ENCODE measurements at regions not wholly inside any gene's neighbourhood (a gene's known extent, or its start where the extent isn't known, plus 50 kb on each side); places are given as distances from the start of the nearest gene placed in this dataset.
A peak's percentile ranks its signal among the peaks of the same experiment; 100 is the strongest.

GRCh38 chr15:97718509-97718908 is 242.0 kb upstream of the ARRDC4 start:
- DNase-seq (no peak), ATAC-seq (no peak)
- intact Hi-C loops (cut with DNase I) = no loop called here
- Histone ChIP-seq H3K9me3 (peaks cover 0 to 24% (median 8%) of the 10 kb centered on the region in 12 donors), H3K36me3 (no peaks in the 10 kb centered on the region), H3K4me3 (no peak overlapping the region), H3K27me3 (no peaks in the 10 kb centered on the region), H3K27ac (no peak overlapping the region), H3K4me1 (no peaks in the 10 kb centered on the region)
- no peak for TF ChIP-seq CTCF (IDR thresholded peaks at IDR 0.05)
- TF ChIP-seq POLR2A (IDR thresholded peaks at IDR 0.05) = no peak

DNA sequence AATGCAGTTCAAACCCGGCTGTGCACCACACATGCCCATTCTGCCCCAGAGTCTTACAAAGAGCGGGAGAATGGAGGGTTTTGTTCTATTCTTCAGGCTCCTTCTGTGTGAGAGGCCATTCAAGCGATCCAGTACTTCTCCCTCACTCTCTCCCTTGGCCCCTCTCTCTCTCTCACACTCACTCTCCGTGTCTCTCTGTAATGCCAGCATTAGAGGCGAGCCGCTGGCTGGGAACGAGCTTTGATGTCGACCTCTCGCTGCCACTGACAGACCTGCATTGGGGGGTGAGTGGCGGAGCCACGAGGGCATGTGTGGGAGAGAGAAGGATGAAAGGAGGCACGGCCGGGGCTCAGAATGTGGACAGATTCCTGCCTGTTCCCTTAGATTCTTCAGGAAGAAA is 231.7 kb upstream of the ARRDC4 start:
- peak in 3 of 5 donors; percentile 28 to 39 (median 39) for DNase-seq
- Histone ChIP-seq H3K27ac (peak overlapping the region in 1 of 12 donors; percentile 6), H3K4me3 (peak overlapping the region in 7 of 12 donors; percentile 6 to 30 (median 20))

GRCh38 chr15:97729270-97729669 is 231.2 kb upstream of the ARRDC4 start:
- TF ChIP-seq POLR2A (IDR thresholded peaks at IDR 0.05) (no peak), CTCF (IDR thresholded peaks at IDR 0.05) (no peak)
- ATAC-seq (peak; percentile 30 to 71 (median 66)), DNase-seq (no peak)
- Histone ChIP-seq H3K27me3 (peaks cover 0 to 4% (median 0%) of the 10 kb centered on the region in 9 donors), H3K4me1 (peaks cover 0 to 8% (median 0%) of the 10 kb centered on the region in 12 donors), H3K36me3 (no peaks in the 10 kb centered on the region), H3K4me3 (peak overlapping the region in 7 of 12 donors; percentile 6 to 30 (median 20)), H3K27ac (peak overlapping the region in 1 of 12 donors; percentile 6), H3K9me3 (no peaks in the 10 kb centered on the region)
- 33 to 55% (median 41%) methylated on average over 7 of the region's 7 CpGs for WGBS, 4 donors
- intact Hi-C loops (cut with DNase I) = no loop called here

More for the DNA sequence above, 231.7 kb upstream of the ARRDC4 start:
- 15 to 30% (median 28%) methylated on average over 13 of the region's 13 CpGs for WGBS, 4 donors
- H3K27me3 ChIP-seq = peaks cover 0 to 4% (median 0%) of the 10 kb centered on the region in 9 donors
- no peaks in the 10 kb centered on the region for H3K36me3 ChIP-seq
- H3K4me1 ChIP-seq = peaks cover 0 to 8% (median 0%) of the 10 kb centered on the region in 12 donors
- intact Hi-C loops (cut with DNase I) = no loop called here
- ATAC-seq = peak; percentile 82 to 91 (median 90)
- no peaks in the 10 kb centered on the region for H3K9me3 ChIP-seq
- no peak for TF ChIP-seq POLR2A (IDR thresholded peaks at IDR 0.05)
- peak in 3 of 12 donors; percentile 20 to 42 (median 21) for TF ChIP-seq CTCF (IDR thresholded peaks at IDR 0.05)

DNA sequence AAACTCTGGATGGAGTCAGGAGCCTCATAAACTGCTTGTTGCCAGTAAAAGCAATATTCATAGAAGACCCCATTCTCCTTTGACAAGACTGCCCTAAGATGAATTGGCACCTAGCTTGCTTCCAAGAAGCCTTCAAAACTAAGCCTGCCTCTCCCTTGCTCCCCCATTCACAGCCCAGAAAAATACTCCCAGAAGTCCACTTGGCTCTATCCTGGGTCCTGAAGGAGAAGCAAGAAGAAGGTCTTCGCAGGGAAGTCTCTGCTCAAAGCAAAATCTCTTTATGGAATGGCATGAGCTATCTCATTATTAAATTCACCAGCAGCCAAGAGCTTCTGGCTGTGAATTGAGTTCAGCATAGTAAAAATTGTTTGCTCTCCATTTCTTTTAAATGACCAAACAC is 230.2 kb upstream of the ARRDC4 start:
- intact Hi-C loops (cut with DNase I) = no loop called here
- Histone ChIP-seq H3K36me3 (no peaks in the 10 kb centered on the region), H3K27ac (no peak overlapping the region), H3K4me1 (peaks cover 0 to 8% (median 0%) of the 10 kb centered on the region in 12 donors), H3K9me3 (no peaks in the 10 kb centered on the region), H3K4me3 (no peak overlapping the region), H3K27me3 (peaks cover 0 to 4% (median 0%) of the 10 kb centered on the region in 9 donors)
- ATAC-seq = no peak
- DNase-seq = no peak
- no peak for TF ChIP-seq POLR2A (IDR thresholded peaks at IDR 0.05)
- TF ChIP-seq CTCF (IDR thresholded peaks at IDR 0.05) = no peak
- WGBS, 4 donors = 71 to 91% (median 86%) methylated on average over 1 of the region's 1 CpG

Measured in heart left ventricle (tissue), 16 donors.